Tibial nerve (tissue), 4 donors: ENCODE measurements at regions not wholly inside any gene's neighbourhood (a gene's known extent, or its start where the extent isn't known, plus 50 kb on each side); places are given as distances from the start of the nearest gene placed in this dataset.
"Not testable (repeated sequence)": the region's sequence is repeated elsewhere in the genome, so short reads cannot be mapped to it uniquely, and the experiment has no call there.

Experiments
- EP300 ChIP-seq, 2 donors: sonication (generic); formaldehyde crosslinking; IDR thresholded peaks; one replicate each; pipeline ENCODE4 v1.6.1; 2017; ENCODE audit warnings: antibody characterized with exemption in 2 of 2, mild to moderate bottlenecking in 1 of 2
- POLR2A ChIP-seq, 2 donors: fragments of 450-650 bp; IDR thresholded peaks; one replicate each; pipeline ENCODE4 v1.6.1; 2017; ENCODE audit warnings: antibody characterized with exemption in 2 of 2, mild to moderate bottlenecking in 2 of 2, moderate library complexity in 2 of 2
- TF ChIP-seq, protein P1 (sequence below), 5 experiments: fragments of 200-600 bp in 3 of 5; fragments of 450-650 bp in 2 of 5; sonication (generic) in 3 of 5; IDR thresholded peaks; one replicate each; pipeline ENCODE4 v1.5.1; 2016 to 2019; ENCODE audit warnings: antibody characterized with exemption in 5 of 5, mild to moderate bottlenecking in 3 of 5, moderate library complexity in 2 of 5

GRCh38 chr21:22818681-22819485 is 1820.7 kb downstream of the NCAM2 start:
- not testable (repeated sequence) for TF ChIP-seq POLR2A, EP300 (IDR thresholded peaks at IDR 0.05)
- TF ChIP-seq, protein P1, sequence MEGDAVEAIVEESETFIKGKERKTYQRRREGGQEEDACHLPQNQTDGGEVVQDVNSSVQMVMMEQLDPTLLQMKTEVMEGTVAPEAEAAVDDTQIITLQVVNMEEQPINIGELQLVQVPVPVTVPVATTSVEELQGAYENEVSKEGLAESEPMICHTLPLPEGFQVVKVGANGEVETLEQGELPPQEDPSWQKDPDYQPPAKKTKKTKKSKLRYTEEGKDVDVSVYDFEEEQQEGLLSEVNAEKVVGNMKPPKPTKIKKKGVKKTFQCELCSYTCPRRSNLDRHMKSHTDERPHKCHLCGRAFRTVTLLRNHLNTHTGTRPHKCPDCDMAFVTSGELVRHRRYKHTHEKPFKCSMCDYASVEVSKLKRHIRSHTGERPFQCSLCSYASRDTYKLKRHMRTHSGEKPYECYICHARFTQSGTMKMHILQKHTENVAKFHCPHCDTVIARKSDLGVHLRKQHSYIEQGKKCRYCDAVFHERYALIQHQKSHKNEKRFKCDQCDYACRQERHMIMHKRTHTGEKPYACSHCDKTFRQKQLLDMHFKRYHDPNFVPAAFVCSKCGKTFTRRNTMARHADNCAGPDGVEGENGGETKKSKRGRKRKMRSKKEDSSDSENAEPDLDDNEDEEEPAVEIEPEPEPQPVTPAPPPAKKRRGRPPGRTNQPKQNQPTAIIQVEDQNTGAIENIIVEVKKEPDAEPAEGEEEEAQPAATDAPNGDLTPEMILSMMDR (IDR thresholded peaks at IDR 0.05) = not testable (repeated sequence)
